ENCODE measurements at regions not wholly inside any gene's neighbourhood (a gene's known extent, or its start where the extent isn't known, plus 50 kb on each side); places are given as distances from the start of the nearest gene placed in this dataset.

- Histone ChIP-seq H2BK15ac (ENCODE audit: low read depth, low read length) (peak overlapping the region; percentile 34; the same call in 1 of the 3 replicates), H2AK5ac (ENCODE audit: low read depth, low read length) (peak overlapping the region; percentile 23; the same call in 1 of the 2 replicates), H3K79me1 (ENCODE audit: low read depth in 1 of 2, low read length in 2 of 2) (no peaks in the 10 kb centered on the region), H3K14ac (replicated peaks; ENCODE audit: low read depth, low read length) (peak overlapping the region; percentile 83), H3K18ac (ENCODE audit: low read depth, low read length) (peak overlapping the region; percentile 33; the same call in 1 of the 2 replicates), H3K56ac (ENCODE audit: extremely low read depth, insufficient read depth, low read length) (no peak overlapping the region; the same call in 1 of the 2 replicates), H3K9me3 (ENCODE audit: control insufficient read depth, insufficient read depth, low read length) (no peaks in the 10 kb centered on the region), H2BK20ac (ENCODE audit: low read depth, low read length) (peak overlapping the region; percentile 66), H3K4me2 (ENCODE audit: low read depth, low read length) (no peak overlapping the region), H4K5ac (ENCODE audit: low read depth, low read length) (no peak overlapping the region), H3K9me1 (ENCODE audit: insufficient read depth, low read length) (peaks cover 11% of the 10 kb centered on the region), H3K27ac (ENCODE audit: insufficient read depth, low read length) (no peak overlapping the region), H4K20me1 (ENCODE audit: insufficient read depth, low read length) (no peaks in the 10 kb centered on the region), H3K4ac (ENCODE audit: low read depth, low read length) (peak overlapping the region; percentile 59), H4K8ac (ENCODE audit: low read depth in 2 of 2, low read length in 2 of 2) (no peak overlapping the region; a peak in 1 of 4 replicates), H2AFZ (replicated peaks; ENCODE audit: low read length, poor library complexity) (peak overlapping the region; percentile 75), H3K4me3 (ENCODE audit: insufficient read depth, low read depth, low read length) (no peak overlapping the region), H2BK5ac (ENCODE audit: low read depth, low read length, poor library complexity, severe bottlenecking) (no peak overlapping the region), H3K4me1 (ENCODE audit: control insufficient read depth, insufficient read depth, low read length) (peaks cover 15% of the 10 kb centered on the region), H4K91ac (ENCODE audit: insufficient read depth, low read depth, low read length) (peak overlapping the region; percentile 47; the same call in 1 of the 2 replicates), H3K27me3 (ENCODE audit: control insufficient read depth, insufficient read depth, low read length) (no peaks in the 10 kb centered on the region), H3K9ac (ENCODE audit: low read depth, low read length) (no peak overlapping the region), H3K23ac (ENCODE audit: low read depth, low read length) (no peak overlapping the region), H2BK120ac (ENCODE audit: low read depth, low read length) (peak overlapping the region; percentile 57), H3K36me3 (ENCODE audit: control insufficient read depth, insufficient read depth, low read length) (no peaks in the 10 kb centered on the region), H2AK9ac (replicated peaks; ENCODE audit: low read depth, low read length, poor library complexity) (peak overlapping the region; percentile 46)
- WGBS, 2 experiments (ENCODE audit: extremely low coverage in 2 of 2, insufficient read length in 1 of 2): 90% methylated on average over 2 of the region's 4 CpGs; no CpG with 5 or more reads in 1 of the 2 experiments
- ATAC-seq (ENCODE audit: low read depth) (no peak), DNase-seq (no peak)
- in situ Hi-C loops (cut with MboI; ENCODE audit: low sequenced_read_pairs): no loop called here
- ChIA-PET POLR2A (ENCODE audit: unreplicated experiment) (no interaction called here), CTCF (no interaction called here)
- intact Hi-C loops (cut with micrococcal nuclease): loop anchor here (5.0 kb wide), 1 partner anchor 177 kb away; no protein-coding TSS in a partner anchor
- dilution Hi-C loops (cut with HindIII; ENCODE audit: low sequenced_read_pairs, unreplicated experiment): no loop called here
- BruUV-seq (replicated peaks): no TSS peak
- TF ChIP-seq, protein P1, sequence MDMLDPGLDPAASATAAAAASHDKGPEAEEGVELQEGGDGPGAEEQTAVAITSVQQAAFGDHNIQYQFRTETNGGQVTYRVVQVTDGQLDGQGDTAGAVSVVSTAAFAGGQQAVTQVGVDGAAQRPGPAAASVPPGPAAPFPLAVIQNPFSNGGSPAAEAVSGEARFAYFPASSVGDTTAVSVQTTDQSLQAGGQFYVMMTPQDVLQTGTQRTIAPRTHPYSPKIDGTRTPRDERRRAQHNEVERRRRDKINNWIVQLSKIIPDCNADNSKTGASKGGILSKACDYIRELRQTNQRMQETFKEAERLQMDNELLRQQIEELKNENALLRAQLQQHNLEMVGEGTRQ (IDR thresholded peaks at IDR 0.05; ENCODE audit: low read depth, low read length): no peak
- TF ChIP-seq CEBPB (IDR thresholded peaks at IDR 0.05; ENCODE audit: low read depth, low read length) (no peak), RFX5 (IDR thresholded peaks at IDR 0.05; ENCODE audit: low read depth, low read length) (no peak), MXI1 (IDR thresholded peaks at IDR 0.05; ENCODE audit: borderline replicate concordance, low read depth, low read length) (no peak), MAZ (IDR thresholded peaks at IDR 0.05; ENCODE audit: borderline replicate concordance, low read depth, low read length) (no peak), RCOR1 (IDR thresholded peaks at IDR 0.05; ENCODE audit: insufficient replicate concordance, low read length) (no peak), CTCF (conservative IDR thresholded peaks at IDR 0.05; ENCODE audit: low read depth, low read length) (no peak), FOS (IDR thresholded peaks at IDR 0.05; ENCODE audit: low read depth, low read length) (no peak), MAFK (IDR thresholded peaks at IDR 0.05; ENCODE audit: low read depth, low read length) (no peak), POLR2A (IDR thresholded peaks at IDR 0.05; ENCODE audit: low read depth, low read length) (no peak), BHLHE40 (IDR thresholded peaks at IDR 0.05; ENCODE audit: low read depth, low read length) (no peak), SMC3 (IDR thresholded peaks at IDR 0.05; ENCODE audit: low read depth, low read length) (no peak), CHD1 (IDR thresholded peaks at IDR 0.05; ENCODE audit: low read depth, low read length) (no peak), RAD21 (IDR thresholded peaks at IDR 0.05; ENCODE audit: low read length) (no peak), NFE2L2 (IDR thresholded peaks at IDR 0.05; ENCODE audit: low read depth, low read length) (no peak)
Observed at GRCh38 chr10:61139592-61139953, 195.6 kb upstream of the RHOBTB1 start.
